22Rv1 (cell line): ENCODE measurements at regions not wholly inside any gene's neighbourhood (a gene's known extent, or its start where the extent isn't known, plus 50 kb on each side); places are given as distances from the start of the nearest gene placed in this dataset.

Source experiments
- H3K27ac ChIP-seq: fragments of 450-650 bp; 2 replicates; pipeline ENCODE4 v1.5.1; 2017
- CTCF ChIP-seq: fragments of 450-650 bp; IDR thresholded peaks from 2 replicates; pipeline ENCODE4 v1.5.1; 2017; ENCODE audit warnings: mild to moderate bottlenecking
- ZFX ChIP-seq: fragments of 450-650 bp; IDR thresholded peaks from 2 replicates; pipeline ENCODE4 v1.6.1; 2017; ENCODE audit warnings: antibody characterized with exemption, borderline replicate concordance

- no peak overlapping the region for H3K27ac ChIP-seq
- no peak for TF ChIP-seq CTCF
- TF ChIP-seq ZFX = no peak
Observed at GRCh38 chr4:100823993-100824323, 306.1 kb upstream of the EMCN start.

DNA sequence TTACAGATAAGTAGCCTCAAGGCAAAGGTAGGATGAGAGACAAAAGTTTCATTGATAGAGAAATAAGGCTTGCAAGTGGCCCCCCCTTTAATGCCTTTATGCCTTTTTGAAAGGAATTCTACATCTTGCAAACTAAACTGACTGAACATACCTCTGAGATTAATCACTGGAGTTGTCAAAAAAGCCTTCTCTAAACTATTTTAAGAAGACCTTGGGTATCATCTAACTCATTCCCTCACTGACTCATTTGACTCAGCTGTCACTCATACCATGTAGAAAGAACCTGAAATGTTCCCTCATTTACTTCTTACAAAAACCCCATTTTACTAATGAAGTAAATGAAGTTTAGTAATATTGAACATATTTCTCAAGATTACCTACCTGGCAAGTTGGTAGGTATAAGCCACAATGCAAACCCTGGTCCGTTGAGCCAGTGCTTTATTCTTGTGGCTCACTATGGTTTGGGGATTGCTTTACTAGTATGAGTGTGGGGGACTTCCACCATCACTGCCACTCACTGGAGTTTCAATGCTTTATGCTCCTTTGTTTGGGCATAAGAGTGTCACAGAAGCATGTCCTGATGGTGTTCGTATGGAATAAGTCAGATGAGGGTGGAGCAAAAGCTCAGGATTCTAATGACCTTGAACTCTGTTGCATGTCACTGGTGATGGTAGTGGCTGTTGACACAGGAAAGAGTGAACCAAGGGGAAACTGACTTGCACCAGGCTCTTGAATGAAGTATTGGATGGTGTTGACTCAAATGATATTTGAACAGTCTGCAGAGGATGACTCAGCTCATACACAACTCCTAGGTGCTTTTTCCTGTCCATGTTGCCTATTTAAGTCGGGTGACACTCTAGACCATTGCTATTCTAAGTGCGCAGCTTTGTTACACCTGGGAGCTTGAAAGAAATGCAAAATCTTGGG lies 305.5 kb upstream of the EMCN start:
- TF ChIP-seq CTCF = no peak
- TF ChIP-seq ZFX = no peak
- no peak overlapping the region for H3K27ac ChIP-seq

DNA sequence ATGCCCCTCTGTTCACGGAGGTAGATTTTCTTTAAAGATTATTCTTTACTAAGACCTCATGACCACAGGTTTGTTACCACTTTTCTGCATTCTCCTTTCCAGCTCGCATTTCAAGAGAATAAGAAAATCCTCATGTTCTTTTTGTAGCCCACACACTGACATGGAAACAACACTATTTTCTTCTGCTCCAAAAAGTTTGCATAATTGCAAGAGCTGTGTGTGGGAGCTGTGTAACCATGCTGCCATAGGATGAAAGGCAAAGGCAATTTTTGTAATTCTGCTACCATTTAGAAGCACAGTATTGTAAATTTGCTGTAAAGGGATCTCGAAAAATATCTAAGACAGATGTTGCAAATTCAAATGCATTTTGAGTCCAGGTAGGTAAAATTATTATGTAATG lies 302.4 kb upstream of the EMCN start:
- no peak overlapping the region for H3K27ac ChIP-seq
- TF ChIP-seq ZFX = no peak
- TF ChIP-seq CTCF = no peak

GRCh38 chr4:100819505-100819904 lies 301.7 kb upstream of the EMCN start:
- H3K27ac ChIP-seq = no peak overlapping the region
- TF ChIP-seq CTCF = no peak
- TF ChIP-seq ZFX = no peak

DNA sequence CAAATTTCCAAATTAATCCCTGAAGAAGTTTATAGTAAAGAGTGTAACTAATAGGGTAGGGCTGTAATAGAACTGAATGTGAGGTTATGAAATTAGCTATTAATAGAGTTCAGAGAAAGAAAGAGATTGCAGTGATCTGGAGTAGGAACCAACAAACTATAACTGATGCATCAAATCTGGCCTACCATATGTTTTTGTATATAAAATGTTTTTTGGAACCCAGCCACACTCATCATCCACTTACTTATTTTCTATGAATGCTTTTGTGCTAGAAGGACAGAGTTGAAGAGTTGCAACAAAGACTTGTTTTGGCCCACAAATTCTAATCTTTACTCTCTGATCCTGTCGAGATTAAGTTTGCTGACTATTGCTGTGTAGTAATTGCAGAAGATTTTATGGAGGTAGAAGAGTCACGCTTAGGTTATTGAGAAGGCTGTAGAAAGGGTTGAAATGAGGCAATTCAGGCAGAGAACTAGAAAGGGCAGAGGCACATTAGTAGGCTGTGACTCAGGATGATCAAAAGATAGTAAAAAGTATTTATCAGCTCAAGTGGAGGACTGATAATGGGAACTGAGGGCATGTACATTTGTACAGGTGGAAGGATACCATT lies 298.7 kb upstream of the EMCN start:
- TF ChIP-seq ZFX (no peak), CTCF (no peak)
- H3K27ac ChIP-seq = no peak overlapping the region

- no peak for TF ChIP-seq ZFX
- no peak for TF ChIP-seq CTCF
- H3K27ac ChIP-seq = no peak overlapping the region
Observed at GRCh38 chr4:100811046-100811445, 293.2 kb upstream of the EMCN start.

DNA sequence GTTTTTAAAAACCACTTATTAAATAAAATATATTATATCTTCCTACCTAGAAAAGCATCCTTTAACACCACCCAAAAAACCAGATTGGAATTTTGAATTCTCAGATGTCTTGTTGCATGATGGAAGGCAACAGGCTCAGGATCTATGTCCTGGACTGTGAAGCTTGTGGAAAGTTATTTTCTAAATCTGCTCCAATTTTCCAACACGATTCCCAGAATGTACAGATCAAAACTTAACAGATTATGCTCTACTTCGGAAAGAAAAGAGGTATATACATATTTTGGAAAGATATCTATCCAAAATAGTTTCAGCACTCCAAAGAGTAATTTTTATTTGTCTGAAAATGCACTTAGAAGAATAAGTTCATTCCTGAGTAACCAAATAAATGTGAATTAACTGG lies 291.7 kb upstream of the EMCN start:
- H3K27ac ChIP-seq = no peak overlapping the region
- TF ChIP-seq CTCF (no peak), ZFX (no peak)
